ENCODE measurements at regions not wholly inside any gene's neighbourhood (a gene's known extent, or its start where the extent isn't known, plus 50 kb on each side); places are given as distances from the start of the nearest gene placed in this dataset.
A peak's percentile ranks its signal among the peaks of the same experiment; 100 is the strongest.

- ChIA-PET CTCF (ENCODE audit: partially characterized antibody) (interaction anchor here (1.8 kb wide), 1 partner anchor 10 kb away, joined by 4 read pairs; no protein-coding TSS in a partner anchor), POLR2A (ENCODE audit: partially characterized antibody) (interaction anchor here (0.5 to 1.0 kb wide), 2 partner anchors 78 to 629 kb away, joined by 3 read pairs; no protein-coding TSS in a partner anchor)
- H3K9ac ChIP-seq (replicated peaks in 1 of 4; ENCODE audit: extremely low read depth in 1 of 4, low read depth in 3 of 4, low read length in 3 of 4), result no peak overlapping the region
- no peak overlapping the region for H2AK5ac ChIP-seq (ENCODE audit: low read depth, low read length)
- H3K4ac ChIP-seq (replicated peaks; ENCODE audit: insufficient read length, low read depth, low read length), result no peak overlapping the region
- H3K4me1 ChIP-seq (replicated peaks in 1 of 4; ENCODE audit: control insufficient read depth in 3 of 4, insufficient read depth in 4 of 4, low read length in 3 of 4), result peaks cover 0 to 7% (median 2%) of the 10 kb centered on the region in 4 experiments; a peak in 3 of 7 replicates
- no peak overlapping the region for H2BK12ac ChIP-seq (ENCODE audit: low read depth, low read length)
- H3K79me2 ChIP-seq (ENCODE audit: control insufficient read depth in 1 of 2, insufficient read depth in 2 of 2, low read length in 2 of 2), result no peaks in the 10 kb centered on the region
- H3K18ac ChIP-seq (ENCODE audit: extremely low read depth, low read length), result no peak overlapping the region
- no peak overlapping the region for H3K56ac ChIP-seq (replicated peaks; ENCODE audit: insufficient read length, low read depth, low read length)
- H3K23me2 ChIP-seq (ENCODE audit: low read depth, low read length), result no peaks in the 10 kb centered on the region; the same call in 1 of the 2 replicates
- H3K4me3 ChIP-seq (ENCODE audit: extremely low read depth in 1 of 4, insufficient read depth in 2 of 4, low read depth in 3 of 4, low read length in 4 of 4), result no peak overlapping the region
- no peak overlapping the region for H2AFZ ChIP-seq (ENCODE audit: low read length)
- no peak overlapping the region for H4K8ac ChIP-seq (ENCODE audit: extremely low read depth, insufficient read depth, low read length)
- no peak overlapping the region for H2BK15ac ChIP-seq (ENCODE audit: low read length)
- peak overlapping the region; percentile 29 to 38; a peak in 1 of 4 replicates for H3K4me2 ChIP-seq (ENCODE audit: insufficient read depth in 1 of 2, low read depth in 2 of 2, low read length in 2 of 2)
- H4K91ac ChIP-seq (replicated peaks; ENCODE audit: insufficient read length, low read length), result no peak overlapping the region
- no peaks in the 10 kb centered on the region for H3K27me3 ChIP-seq (replicated peaks in 1 of 4; ENCODE audit: control insufficient read depth in 3 of 4, extremely low read depth in 1 of 4, insufficient read depth in 3 of 4, low read length in 3 of 4)
- no peak overlapping the region; the same call in 1 of the 2 replicates for H2BK20ac ChIP-seq (ENCODE audit: low read length)
- H3K27ac ChIP-seq (ENCODE audit: low read depth, low read length), result peak overlapping the region; percentile 3; the same call in 1 of the 2 replicates
- H2BK5ac ChIP-seq (ENCODE audit: low read depth, low read length), result no peak overlapping the region
- no peak overlapping the region for H2BK120ac ChIP-seq (replicated peaks; ENCODE audit: low read depth, low read length)
- H3K23ac ChIP-seq (ENCODE audit: insufficient read length), result no peak overlapping the region
- DNase-seq (ENCODE audit: low read depth in 1 of 2, low spot score in 2 of 2), result no peak
- no peak for FAIRE-seq
- H3K9me3 ChIP-seq (ENCODE audit: insufficient read depth in 2 of 2, low read depth in 1 of 2, low read length in 1 of 2), result no peaks in the 10 kb centered on the region
- no peak for TF ChIP-seq EGR1 (IDR thresholded peaks at IDR 0.05; ENCODE audit: borderline replicate concordance, low read depth, low read length)
- no peak for TF ChIP-seq MAFK (IDR thresholded peaks at IDR 0.05; ENCODE audit: low read depth, low read length)
- TF ChIP-seq RAD21 (IDR thresholded peaks at IDR 0.05 in 1 of 2, conservative IDR thresholded peaks at IDR 0.05 in 1 of 2; ENCODE audit: low read depth in 2 of 2, low read length in 2 of 2), result no peak
- TF ChIP-seq SAP30 (IDR thresholded peaks at IDR 0.05; ENCODE audit: insufficient read depth, insufficient replicate concordance, low read length), result no peak
- no peak for TF ChIP-seq GABPA (IDR thresholded peaks at IDR 0.05; ENCODE audit: borderline replicate concordance, insufficient read depth, low read length)
- no peak for TF ChIP-seq PHF8 (conservative IDR thresholded peaks at IDR 0.05; ENCODE audit: low read depth, low read length)
- no peak for TF ChIP-seq SIN3A (conservative IDR thresholded peaks at IDR 0.05 in 1 of 2, IDR thresholded peaks at IDR 0.05 in 1 of 2; ENCODE audit: low read depth in 1 of 2, low read length in 2 of 2)
- TF ChIP-seq RNF2 (IDR thresholded peaks at IDR 0.05; ENCODE audit: borderline replicate concordance, low read depth, low read length, missing control alignments, poor library complexity, severe bottlenecking), result no peak
- no peak overlapping the region for H3K14ac ChIP-seq (ENCODE audit: insufficient read length)
- H4K5ac ChIP-seq (ENCODE audit: insufficient read length, low read depth, low read length), result no peak overlapping the region
- no peaks in the 10 kb centered on the region for H3K36me3 ChIP-seq (ENCODE audit: control insufficient read depth in 2 of 4, insufficient read depth in 4 of 4, low read length in 3 of 4)
- H3K79me1 ChIP-seq (ENCODE audit: low read depth, low read length), result no peaks in the 10 kb centered on the region
- H4K20me1 ChIP-seq (replicated peaks in 1 of 2; ENCODE audit: control insufficient read depth in 1 of 2, insufficient read depth in 2 of 2, low read length in 2 of 2), result no peaks in the 10 kb centered on the region
Measured at GRCh38 chr18:55856679-55857078, 268.7 kb upstream of the TCF4 start.

Data from H1 (cell line).